NT2/D1 (cell line): ENCODE measurements at regions not wholly inside any gene's neighbourhood (a gene's known extent, or its start where the extent isn't known, plus 50 kb on each side); places are given as distances from the start of the nearest gene placed in this dataset.

Experiments
- SUZ12 ChIP-seq: IDR thresholded peaks from 2 replicates; pipeline ENCODE4 v1.6.1; 2011; ENCODE audit not compliant: insufficient read length, insufficient read depth; ENCODE audit errors: extremely low read depth
- YY1 ChIP-seq: IDR thresholded peaks from 2 replicates; pipeline ENCODE4 v1.6.1; 2011; ENCODE audit not compliant: insufficient read length, insufficient read depth

DNA sequence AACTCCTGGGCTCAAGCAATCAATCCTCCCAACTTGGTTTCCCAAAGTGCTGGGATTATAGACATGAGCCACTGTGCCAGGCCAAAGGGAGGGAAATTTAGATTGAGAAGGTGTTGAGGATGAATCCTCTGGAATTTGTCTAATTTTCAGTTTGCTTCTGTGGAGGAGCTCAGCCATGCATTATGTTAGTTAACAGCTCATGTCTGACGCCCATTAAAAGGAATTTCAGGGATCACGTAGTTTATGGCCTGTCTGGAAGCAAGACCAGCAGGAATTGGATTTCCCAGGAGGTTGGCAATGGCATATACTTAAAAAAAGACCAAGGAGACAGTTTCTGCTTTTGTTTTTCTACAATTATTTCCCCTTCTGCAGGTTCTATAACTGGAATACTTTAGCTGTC lies 165.7 kb downstream of the OTUD1 start:
- TF ChIP-seq YY1 (no peak), SUZ12 (no peak)
